ENCODE measurements at regions not wholly inside any gene's neighbourhood (a gene's known extent, or its start where the extent isn't known, plus 50 kb on each side); places are given as distances from the start of the nearest gene placed in this dataset.

GRCh38 chr5:96197347-96197746, 235.7 kb upstream of the ELL2 start:
- H3K27ac ChIP-seq, result no peak overlapping the region
- peaks cover 0 to 7% (median 3%) of the 10 kb centered on the region in 3 donors for H3K4me1 ChIP-seq
- 84 to 90% methylated on average over 1 to 2 of the region's 2 CpGs for WGBS, 2 donors (ENCODE audit: low coverage in 1 of 2)

DNA sequence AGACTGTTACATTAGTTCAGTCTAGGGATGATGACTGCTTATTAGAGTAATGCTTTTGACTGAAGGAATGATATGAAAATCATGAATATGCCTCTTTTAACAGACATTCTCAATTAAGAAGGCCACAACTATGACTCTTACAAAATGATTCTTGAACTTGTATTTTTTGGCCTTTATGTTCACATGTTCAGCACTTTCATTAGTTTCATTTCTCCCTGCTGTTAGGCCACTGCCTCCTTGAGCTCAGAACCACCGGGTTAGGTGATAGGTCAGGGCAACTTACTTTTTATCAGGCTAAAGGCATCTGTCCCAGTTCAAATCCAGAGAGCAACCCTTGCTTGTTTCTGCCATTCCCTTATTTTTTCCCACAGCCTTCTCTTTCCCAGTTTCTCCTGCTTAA, 235.2 kb upstream of the ELL2 start:
- Histone ChIP-seq H3K27me3 (no peaks in the 10 kb centered on the region), H3K36me3 (no peaks in the 10 kb centered on the region), H3K4me3 (no peak overlapping the region), H3K27ac (no peak overlapping the region), H3K9me3 (no peaks in the 10 kb centered on the region), H3K4me1 (peaks cover 0 to 7% (median 3%) of the 10 kb centered on the region in 3 donors)
- WGBS, 2 donors (ENCODE audit: low coverage in 1 of 2), result 62% methylated on average over 1 of the region's 1 CpG; no CpG with 5 or more reads in 1 of the 2 donors
- ATAC-seq, result no peak
- TF ChIP-seq POLR2AphosphoS5 (IDR thresholded peaks at IDR 0.05) (no peak), POLR2A (IDR thresholded peaks at IDR 0.05) (no peak), EP300 (IDR thresholded peaks at IDR 0.05) (no peak)
- TF ChIP-seq, protein P1, sequence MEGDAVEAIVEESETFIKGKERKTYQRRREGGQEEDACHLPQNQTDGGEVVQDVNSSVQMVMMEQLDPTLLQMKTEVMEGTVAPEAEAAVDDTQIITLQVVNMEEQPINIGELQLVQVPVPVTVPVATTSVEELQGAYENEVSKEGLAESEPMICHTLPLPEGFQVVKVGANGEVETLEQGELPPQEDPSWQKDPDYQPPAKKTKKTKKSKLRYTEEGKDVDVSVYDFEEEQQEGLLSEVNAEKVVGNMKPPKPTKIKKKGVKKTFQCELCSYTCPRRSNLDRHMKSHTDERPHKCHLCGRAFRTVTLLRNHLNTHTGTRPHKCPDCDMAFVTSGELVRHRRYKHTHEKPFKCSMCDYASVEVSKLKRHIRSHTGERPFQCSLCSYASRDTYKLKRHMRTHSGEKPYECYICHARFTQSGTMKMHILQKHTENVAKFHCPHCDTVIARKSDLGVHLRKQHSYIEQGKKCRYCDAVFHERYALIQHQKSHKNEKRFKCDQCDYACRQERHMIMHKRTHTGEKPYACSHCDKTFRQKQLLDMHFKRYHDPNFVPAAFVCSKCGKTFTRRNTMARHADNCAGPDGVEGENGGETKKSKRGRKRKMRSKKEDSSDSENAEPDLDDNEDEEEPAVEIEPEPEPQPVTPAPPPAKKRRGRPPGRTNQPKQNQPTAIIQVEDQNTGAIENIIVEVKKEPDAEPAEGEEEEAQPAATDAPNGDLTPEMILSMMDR (IDR thresholded peaks at IDR 0.05), result no peak

More at GRCh38 chr5:96197347-96197746, 235.7 kb upstream of the ELL2 start:
- no peaks in the 10 kb centered on the region for H3K36me3 ChIP-seq
- no peak overlapping the region for H3K4me3 ChIP-seq
- TF ChIP-seq POLR2AphosphoS5 (IDR thresholded peaks at IDR 0.05), result no peak
- TF ChIP-seq, protein P1 (IDR thresholded peaks at IDR 0.05), result no peak
- no peak for TF ChIP-seq POLR2A (IDR thresholded peaks at IDR 0.05)
- TF ChIP-seq EP300 (IDR thresholded peaks at IDR 0.05), result no peak
- ATAC-seq, result no peak
- no peaks in the 10 kb centered on the region for H3K27me3 ChIP-seq
- H3K9me3 ChIP-seq, result no peaks in the 10 kb centered on the region

GRCh38 chr5:96196407-96196806, 234.8 kb upstream of the ELL2 start:
- no peak for ATAC-seq
- H3K27ac ChIP-seq, result no peak overlapping the region
- TF ChIP-seq POLR2AphosphoS5 (IDR thresholded peaks at IDR 0.05) (no peak), EP300 (IDR thresholded peaks at IDR 0.05) (no peak), POLR2A (IDR thresholded peaks at IDR 0.05) (no peak)
- TF ChIP-seq, protein P1 (IDR thresholded peaks at IDR 0.05), result no peak
- WGBS, 2 donors (ENCODE audit: low coverage in 1 of 2), result 87 to 91% methylated on average over 4 of the region's 4 CpGs
- H3K27me3 ChIP-seq, result no peaks in the 10 kb centered on the region
- H3K4me3 ChIP-seq, result no peak overlapping the region
- H3K36me3 ChIP-seq, result no peaks in the 10 kb centered on the region
- no peaks in the 10 kb centered on the region for H3K9me3 ChIP-seq
- peaks cover 0 to 7% (median 3%) of the 10 kb centered on the region in 3 donors for H3K4me1 ChIP-seq

DNA sequence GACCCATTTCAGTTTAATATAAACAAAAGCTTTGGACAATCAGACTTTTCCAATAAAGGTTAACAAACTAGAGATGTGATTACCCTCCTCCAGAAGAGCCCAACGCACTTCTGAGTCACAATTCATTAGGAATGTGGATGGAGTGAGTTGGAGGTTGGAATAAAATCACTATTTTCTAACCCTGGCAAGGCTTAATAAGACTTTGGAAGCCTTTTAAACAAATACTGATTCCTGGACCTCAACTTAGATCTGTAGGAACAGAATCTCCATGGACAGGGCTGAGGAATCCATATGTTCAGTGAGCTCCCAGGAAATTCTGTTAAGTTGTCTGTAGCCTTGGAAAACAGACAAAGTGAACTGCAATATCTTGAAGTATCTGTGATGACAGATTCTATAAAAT, 233.5 kb upstream of the ELL2 start:
- WGBS, 2 donors (ENCODE audit: low coverage in 1 of 2), result 19 to 50% methylated on average over 1 of the region's 1 CpG
- Histone ChIP-seq H3K4me1 (peaks cover 0 to 3% (median 0%) of the 10 kb centered on the region in 3 donors), H3K9me3 (no peaks in the 10 kb centered on the region), H3K27ac (no peak overlapping the region), H3K27me3 (no peaks in the 10 kb centered on the region), H3K4me3 (no peak overlapping the region), H3K36me3 (no peaks in the 10 kb centered on the region)
- no peak for TF ChIP-seq EP300 (IDR thresholded peaks at IDR 0.05)
- TF ChIP-seq POLR2AphosphoS5 (IDR thresholded peaks at IDR 0.05), result no peak
- TF ChIP-seq POLR2A (IDR thresholded peaks at IDR 0.05), result no peak
- TF ChIP-seq, protein P1 (IDR thresholded peaks at IDR 0.05), result no peak
- ATAC-seq, result no peak

- Histone ChIP-seq H3K9me3 (no peaks in the 10 kb centered on the region), H3K4me1 (peaks cover 0 to 3% (median 0%) of the 10 kb centered on the region in 3 donors), H3K36me3 (no peaks in the 10 kb centered on the region), H3K27ac (no peak overlapping the region), H3K4me3 (no peak overlapping the region), H3K27me3 (no peaks in the 10 kb centered on the region)
- ATAC-seq, result no peak
- no peak for TF ChIP-seq EP300 (IDR thresholded peaks at IDR 0.05)
- TF ChIP-seq POLR2A (IDR thresholded peaks at IDR 0.05), result no peak
- TF ChIP-seq, protein P1 (IDR thresholded peaks at IDR 0.05), result no peak
- no peak for TF ChIP-seq POLR2AphosphoS5 (IDR thresholded peaks at IDR 0.05)
These were observed 232.9 kb upstream of the ELL2 start for GRCh38 chr5:96194593-96194992.

All from gastroesophageal sphincter (tissue), 4 donors.